Activated CD8-positive, alpha-beta memory T cell treated with anti-CD3 and anti-CD28 coated beads, Interleukin-2, amount 50 U/mL, for 4 hours (primary cell): ENCODE measurements at regions not wholly inside any gene's neighbourhood (a gene's known extent, or its start where the extent isn't known, plus 50 kb on each side); places are given as distances from the start of the nearest gene placed in this dataset.

Source experiments
- DNase-seq: peaks from one replicate; pipeline ENCODE4 v3.0.0-alpha.2; 2020

- no peak for DNase-seq
These were observed 59.8 kb downstream of the MRM1 start for GRCh38 chr17:36661047-36661666.

GRCh38 chr17:36661688-36662087 is 60.3 kb downstream of the MRM1 start:
- no peak for DNase-seq

GRCh38 chr17:36665417-36665816 is 64.0 kb downstream of the MRM1 start:
- no peak for DNase-seq

GRCh38 chr17:36667922-36668321 is 66.5 kb downstream of the MRM1 start:
- no peak for DNase-seq

- DNase-seq, result no peak
These were observed 67.4 kb downstream of the MRM1 start for GRCh38 chr17:36668824-36669223.

GRCh38 chr17:36671144-36671543 is 69.8 kb downstream of the MRM1 start:
- no peak for DNase-seq

- no peak for DNase-seq
These were observed 71.1 kb downstream of the MRM1 start for GRCh38 chr17:36672403-36672918.

- no peak for DNase-seq
These were observed 71.7 kb downstream of the MRM1 start for GRCh38 chr17:36673068-36673467.

- no peak for DNase-seq
These were observed 72.4 kb downstream of the MRM1 start for GRCh38 chr17:36673637-36674277.

- peak; percentile 26 for DNase-seq
These were observed 72.9 kb downstream of the MRM1 start for GRCh38 chr17:36674278-36674650.

GRCh38 chr17:36675250-36675649 is 73.9 kb downstream of the MRM1 start:
- DNase-seq, result no peak

- DNase-seq, result no peak
These were observed 74.4 kb downstream of the MRM1 start for GRCh38 chr17:36675786-36676185.

GRCh38 chr17:36679815-36680467 is 78.6 kb downstream of the MRM1 start:
- DNase-seq, result no peak

GRCh38 chr17:36680701-36681202 is 79.4 kb downstream of the MRM1 start:
- DNase-seq, result no peak

GRCh38 chr17:36682773-36683172 is 81.4 kb downstream of the MRM1 start:
- no peak for DNase-seq

- no peak for DNase-seq
These were observed 82.0 kb downstream of the MRM1 start for GRCh38 chr17:36683387-36683786.

GRCh38 chr17:36684134-36684533 is 82.8 kb downstream of the MRM1 start:
- DNase-seq, result no peak

GRCh38 chr17:36686123-36686669 is 84.8 kb downstream of the MRM1 start:
- DNase-seq, result no peak

- no peak for DNase-seq
These were observed 86.4 kb downstream of the MRM1 start for GRCh38 chr17:36687736-36688135.

- no peak for DNase-seq
These were observed 87.8 kb downstream of the MRM1 start for GRCh38 chr17:36689089-36689667.

- DNase-seq, result no peak
These were observed 88.8 kb downstream of the MRM1 start for GRCh38 chr17:36690190-36690589.

GRCh38 chr17:36691606-36692005 is 90.2 kb downstream of the MRM1 start:
- no peak for DNase-seq

GRCh38 chr17:36695082-36695481 is 93.7 kb downstream of the MRM1 start:
- no peak for DNase-seq
